Retinal pigment epithelial cell (primary cell): ENCODE measurements at regions not wholly inside any gene's neighbourhood (a gene's known extent, or its start where the extent isn't known, plus 50 kb on each side); places are given as distances from the start of the nearest gene placed in this dataset.
"Not testable (repeated sequence)": the region's sequence is repeated elsewhere in the genome, so short reads cannot be mapped to it uniquely, and the experiment has no call there.

Source experiments
- DNase-seq: peaks from one replicate; pipeline ENCODE4 v3.0.0-alpha.2; 2010; ENCODE audit warnings: low read depth
- H3K4me3 ChIP-seq: 2 replicates; pipeline ENCODE4 v1.5.1; 2011; ENCODE audit warnings: mild to moderate bottlenecking, low read length, control low read depth, moderate library complexity
- CTCF ChIP-seq: conservative IDR thresholded peaks from 2 replicates; pipeline ENCODE4 v1.5.1; 2011; ENCODE audit warnings: low read depth, low read length, control low read depth, inconsistent platforms

- H3K4me3 ChIP-seq, result no peak overlapping the region
- no peak for DNase-seq
- no peak for TF ChIP-seq CTCF
Observed at GRCh38 chr18:78878335-78878734, 101.3 kb upstream of the SALL3 start.

GRCh38 chr18:78879072-78879883 lies 100.3 kb upstream of the SALL3 start:
- not testable (repeated sequence) for H3K4me3 ChIP-seq, DNase-seq

- no peak overlapping the region for H3K4me3 ChIP-seq
- TF ChIP-seq CTCF, result no peak
Observed at GRCh38 chr18:78882585-78882984, 97.0 kb upstream of the SALL3 start.

GRCh38 chr18:78883501-78883900 lies 96.1 kb upstream of the SALL3 start:
- H3K4me3 ChIP-seq, result no peak overlapping the region
- no peak for DNase-seq
- no peak for TF ChIP-seq CTCF

More at GRCh38 chr18:78882585-78882984, 97.0 kb upstream of the SALL3 start:
- DNase-seq, result no peak

- DNase-seq, result no peak
- no peak overlapping the region for H3K4me3 ChIP-seq
- TF ChIP-seq CTCF, result no peak
Observed at GRCh38 chr18:78884502-78884901, 95.1 kb upstream of the SALL3 start.

- TF ChIP-seq CTCF, result no peak
- DNase-seq, result no peak
- H3K4me3 ChIP-seq, result no peak overlapping the region
Observed at GRCh38 chr18:78889250-78889649, 90.4 kb upstream of the SALL3 start.

- no peak for DNase-seq
- no peak overlapping the region for H3K4me3 ChIP-seq
- TF ChIP-seq CTCF, result no peak
Observed at GRCh38 chr18:78890388-78890787, 89.2 kb upstream of the SALL3 start.
